NT2/D1 (cell line): ENCODE measurements at regions not wholly inside any gene's neighbourhood (a gene's known extent, or its start where the extent isn't known, plus 50 kb on each side); places are given as distances from the start of the nearest gene placed in this dataset.
"Not testable (repeated sequence)": the region's sequence is repeated elsewhere in the genome, so short reads cannot be mapped to it uniquely, and the experiment has no call there.

Experiments
- DNase-seq: peaks from one replicate; pipeline ENCODE4 v3.0.0-alpha.2; 2011; ENCODE audit warnings: low read depth, low spot score
- H3K27me3 ChIP-seq: 2 replicates; pipeline ENCODE4 v1.6.0; 2011; ENCODE audit warnings: mild to moderate bottlenecking; ENCODE audit not compliant: insufficient read length, insufficient read depth
- H3K36me3 ChIP-seq: 2 replicates; pipeline ENCODE4 v1.6.1; 2011; ENCODE audit warnings: mild to moderate bottlenecking, low read length, mixed read lengths; ENCODE audit not compliant: insufficient read depth, insufficient read length
- H3K4me1 ChIP-seq: 2 replicates; pipeline ENCODE4 v1.5.1; 2011; ENCODE audit not compliant: insufficient read depth, insufficient read length
- H3K4me3 ChIP-seq: 2 replicates; pipeline ENCODE4 v1.5.1; 2011; ENCODE audit warnings: low read depth; ENCODE audit not compliant: insufficient read length
- H3K9ac ChIP-seq: 2 replicates; pipeline ENCODE4 v1.6.0; 2011; ENCODE audit warnings: low read depth; ENCODE audit not compliant: insufficient read length
- H3K9me3 ChIP-seq: 2 replicates; pipeline ENCODE4 v1.5.1; 2011; ENCODE audit warnings: mild to moderate bottlenecking, low read length; ENCODE audit not compliant: insufficient read depth
- SUZ12 ChIP-seq: IDR thresholded peaks from 2 replicates; pipeline ENCODE4 v1.6.1; 2011; ENCODE audit not compliant: insufficient read length, insufficient read depth; ENCODE audit errors: extremely low read depth
- YY1 ChIP-seq: IDR thresholded peaks from 2 replicates; pipeline ENCODE4 v1.6.1; 2011; ENCODE audit not compliant: insufficient read length, insufficient read depth
- ZNF274 ChIP-seq: IDR thresholded peaks from 2 replicates; pipeline ENCODE4 v1.6.1; 2011; ENCODE audit warnings: mild to moderate bottlenecking, low read depth, low read length

DNA sequence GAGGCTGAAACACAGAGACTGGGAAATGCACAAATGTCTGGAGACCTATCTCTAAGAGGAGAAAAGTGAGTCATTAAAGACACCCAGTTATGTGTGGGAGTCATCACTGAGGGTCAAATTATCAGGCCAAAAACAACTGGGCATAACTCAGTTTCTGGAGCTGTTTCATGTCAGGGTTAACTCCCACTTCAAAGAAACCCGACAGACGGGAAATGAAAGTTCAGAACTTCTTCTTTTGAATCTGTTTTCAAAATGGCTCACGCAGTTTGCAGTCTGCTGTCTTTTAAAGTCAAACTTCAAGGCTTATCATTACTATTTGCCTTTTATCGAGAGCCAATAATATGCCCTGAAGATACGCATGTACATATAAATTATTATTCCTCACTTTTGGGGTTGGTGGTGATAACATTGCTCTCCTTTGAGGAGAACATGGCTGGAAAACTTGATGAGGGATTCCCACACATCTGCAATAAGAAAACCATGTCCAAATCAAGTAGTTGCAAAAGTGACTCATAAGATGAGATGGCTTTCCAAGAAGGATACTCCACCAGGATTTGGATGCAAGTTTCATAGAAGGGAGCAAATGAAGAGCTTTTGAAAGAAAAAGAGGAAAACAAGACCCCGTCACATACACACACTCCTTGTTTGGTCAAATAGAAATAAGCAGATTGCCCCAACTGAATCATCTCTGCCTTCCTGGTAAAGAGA is 341.4 kb downstream of the ADAMTS20 start:
- Histone ChIP-seq H3K4me3 (no peak overlapping the region), H3K9me3 (no peaks in the 10 kb centered on the region), H3K27me3 (no peaks in the 10 kb centered on the region), H3K4me1 (no peaks in the 10 kb centered on the region), H3K36me3 (no peaks in the 10 kb centered on the region), H3K9ac (no peak overlapping the region)
- TF ChIP-seq SUZ12 (no peak), YY1 (no peak), ZNF274 (no peak)
- no peak for DNase-seq

GRCh38 chr12:43208627-43209026 is 343.4 kb downstream of the ADAMTS20 start:
- H3K4me3 ChIP-seq, result no peak overlapping the region
- DNase-seq, result no peak
- H3K36me3 ChIP-seq, result no peaks in the 10 kb centered on the region
- no peak overlapping the region for H3K9ac ChIP-seq
- no peaks in the 10 kb centered on the region for H3K27me3 ChIP-seq
- no peak for TF ChIP-seq YY1
- TF ChIP-seq ZNF274, result no peak
- TF ChIP-seq SUZ12, result no peak
- H3K9me3 ChIP-seq, result no peaks in the 10 kb centered on the region
- H3K4me1 ChIP-seq, result no peaks in the 10 kb centered on the region

GRCh38 chr12:43208221-43208620 is 343.8 kb downstream of the ADAMTS20 start:
- Histone ChIP-seq H3K9me3 (no peaks in the 10 kb centered on the region), H3K27me3 (no peaks in the 10 kb centered on the region), H3K36me3 (no peaks in the 10 kb centered on the region), H3K9ac (no peak overlapping the region), H3K4me1 (no peaks in the 10 kb centered on the region), H3K4me3 (no peak overlapping the region)
- TF ChIP-seq ZNF274 (no peak), SUZ12 (no peak), YY1 (no peak)
- no peak for DNase-seq

DNA sequence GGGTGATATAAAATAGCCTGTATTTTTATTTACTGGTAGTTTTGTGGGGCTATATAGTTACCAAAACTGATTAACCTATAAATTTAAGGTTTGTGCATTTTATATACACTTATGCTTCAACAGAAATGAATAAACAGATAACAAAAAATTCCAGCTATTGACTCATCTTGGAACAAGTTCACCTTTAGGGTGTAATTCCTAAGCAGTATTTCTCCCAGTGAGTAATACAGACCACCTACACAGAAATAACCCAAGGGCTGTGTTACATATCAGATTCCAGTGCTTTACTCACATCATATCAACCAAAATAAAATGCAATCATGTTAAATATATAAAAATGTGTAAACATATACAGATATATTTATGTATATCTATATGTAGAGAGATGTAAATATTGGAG is 345.6 kb downstream of the ADAMTS20 start:
- DNase-seq, result no peak
- no peaks in the 10 kb centered on the region for H3K9me3 ChIP-seq
- H3K27me3 ChIP-seq, result no peaks in the 10 kb centered on the region
- no peaks in the 10 kb centered on the region for H3K36me3 ChIP-seq
- no peak overlapping the region for H3K9ac ChIP-seq
- H3K4me1 ChIP-seq, result no peaks in the 10 kb centered on the region
- TF ChIP-seq SUZ12 (no peak), YY1 (no peak), ZNF274 (no peak)
- H3K4me3 ChIP-seq, result no peak overlapping the region

GRCh38 chr12:43198608-43199007 is 353.4 kb downstream of the ADAMTS20 start:
- DNase-seq, result no peak
- no peaks in the 10 kb centered on the region for H3K9me3 ChIP-seq
- no peaks in the 10 kb centered on the region for H3K4me1 ChIP-seq
- no peak overlapping the region for H3K4me3 ChIP-seq
- H3K27me3 ChIP-seq, result no peaks in the 10 kb centered on the region
- no peak for TF ChIP-seq SUZ12
- no peak for TF ChIP-seq ZNF274
- TF ChIP-seq YY1, result no peak
- H3K9ac ChIP-seq, result no peak overlapping the region
- no peaks in the 10 kb centered on the region for H3K36me3 ChIP-seq

- Histone ChIP-seq H3K27me3 (no peaks in the 10 kb centered on the region), H3K4me1 (no peaks in the 10 kb centered on the region), H3K9me3 (no peaks in the 10 kb centered on the region), H3K9ac (no peak overlapping the region), H3K36me3 (no peaks in the 10 kb centered on the region), H3K4me3 (no peak overlapping the region)
- TF ChIP-seq SUZ12 (no peak), ZNF274 (no peak), YY1 (no peak)
- DNase-seq, result no peak
Observed at GRCh38 chr12:43196268-43196907, 355.6 kb downstream of the ADAMTS20 start.

GRCh38 chr12:43193096-43193495 is 358.9 kb downstream of the ADAMTS20 start:
- H3K27me3 ChIP-seq, H3K4me3 ChIP-seq, DNase-seq, H3K36me3 ChIP-seq, H3K4me1 ChIP-seq, H3K9ac ChIP-seq: not testable (repeated sequence)
- H3K9me3 ChIP-seq, result peaks cover 16% of the 10 kb centered on the region; the same call in 1 of the 2 replicates

DNA sequence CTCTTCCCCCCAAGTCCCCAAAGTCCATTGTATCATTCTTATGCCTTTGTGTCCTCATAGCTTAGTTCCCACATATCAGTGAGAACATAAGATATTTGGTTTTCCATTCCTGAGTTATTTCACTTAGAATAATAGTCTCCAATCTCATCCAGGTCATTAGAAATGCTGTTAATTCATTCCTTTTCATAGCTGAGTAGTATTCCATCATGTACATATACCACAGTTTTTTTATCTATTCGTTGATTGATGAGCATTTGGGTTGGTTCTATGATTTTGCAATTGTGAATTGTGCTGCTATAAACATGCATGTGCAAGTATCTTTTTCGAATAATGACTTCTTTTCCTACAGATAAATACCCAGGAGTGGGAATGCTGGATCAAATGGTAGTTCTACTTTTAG is 359.6 kb downstream of the ADAMTS20 start:
- H3K9me3 ChIP-seq, result peaks cover 16% of the 10 kb centered on the region; the same call in 1 of the 2 replicates
- H3K4me3 ChIP-seq, DNase-seq, H3K9ac ChIP-seq, H3K4me1 ChIP-seq, H3K27me3 ChIP-seq, H3K36me3 ChIP-seq: not testable (repeated sequence)
